GM12878 (cell line): ENCODE measurements at regions not wholly inside any gene's neighbourhood (a gene's known extent, or its start where the extent isn't known, plus 50 kb on each side); places are given as distances from the start of the nearest gene placed in this dataset.

Experiments used
- ATAC-seq: fragments of 200-7000 bp; cut with Tn5 transposase; 3 replicates; pipeline ENCODE4 v1.9.1; 2020; ENCODE audit warnings: mild to moderate bottlenecking, moderate library complexity
- BruUV-seq: library from RNA; stranded (reverse); fragments of 400-500 nt; replicated peaks from 2 replicates; lab custom pipeline; 2021; lab: Mats Ljungman, UMichigan
- CTCF ChIA-PET: fragments of 300-600 bp; sonication (Branson Sonifier 250); formaldehyde crosslinking; extraction: SDS; loops from one replicate; lab custom pipeline; 2021; ENCODE audit warnings: inconsistent platforms; lab: Yijun Ruan, JAX
- POLR2A ChIA-PET: fragments of 350-600 bp; formaldehyde crosslinking; extraction: SDS; loops from one replicate; lab custom pipeline; 2021; ENCODE audit warnings: inconsistent platforms; lab: Charles Lee
- RAD21 ChIA-PET: fragments of 300-600 bp; sonication (Branson Sonifier 250); formaldehyde crosslinking; loops from one replicate; lab custom pipeline; 2023; ENCODE audit warnings: antibody characterized with exemption; ENCODE audit not compliant: unreplicated experiment; lab: Charles Lee
- SMC1A ChIA-PET: fragments of 300-600 bp; sonication (Branson Sonifier 250); formaldehyde crosslinking; loops from one replicate; lab custom pipeline; 2023; ENCODE audit not compliant: unreplicated experiment, uncharacterized antibody; lab: Charles Lee
- DNase-seq: peaks from one replicate; pipeline ENCODE4 v3.0.0-alpha.2; 2011; ENCODE audit warnings: low read depth, low spot score
- FAIRE-seq: peaks from 3 replicates; lab custom pipeline; 2011; peaks lifted over from hg19 to GRCh38; lab: Jason Lieb, UNC
- H2AFZ ChIP-seq: 2 replicates; pipeline ENCODE4 v1.6.0; 2011; ENCODE audit warnings: low read depth, low read length, control low read depth; ENCODE audit not compliant: control insufficient read depth
- H3K27ac ChIP-seq: 2 replicates; pipeline ENCODE4 v1.5.1; 2011; ENCODE audit warnings: control low read depth; ENCODE audit not compliant: control insufficient read depth, insufficient read depth
- H3K27me3 ChIP-seq, 2 experiments: replicated peaks in 1 of 2; 2 replicates each; pipeline versions ENCODE4 v1.6.0 to v1.6.1; 2011; ENCODE audit warnings: low read length in 1 of 2; ENCODE audit not compliant: control insufficient read depth in 2 of 2, insufficient read depth in 2 of 2
- H3K36me3 ChIP-seq, 2 experiments: 2 replicates each; pipeline ENCODE4 v1.5.1; 2011; ENCODE audit warnings: low read length in 1 of 2; ENCODE audit not compliant: control insufficient read depth in 2 of 2, insufficient read depth in 2 of 2
- H3K4me1 ChIP-seq: 2 replicates; pipeline ENCODE4 v1.6.1; 2011; ENCODE audit warnings: mild to moderate bottlenecking, low read length, moderate library complexity, mixed read lengths; ENCODE audit not compliant: control insufficient read depth, insufficient read depth
- H3K4me2 ChIP-seq: 2 replicates; pipeline ENCODE4 v1.6.0; 2011; ENCODE audit warnings: control low read depth; ENCODE audit not compliant: control insufficient read depth, insufficient read depth
- H3K4me3 ChIP-seq: fragments of 200-600 bp; sonication (generic); 2 replicates; pipeline ENCODE4 v1.5.1; 2016
- H3K79me2 ChIP-seq: 2 replicates; pipeline ENCODE4 v1.6.0; 2011; ENCODE audit warnings: low read length; ENCODE audit not compliant: control insufficient read depth, insufficient read depth
- H3K9ac ChIP-seq: 2 replicates; pipeline ENCODE4 v1.8.0; 2011; ENCODE audit warnings: low read length, control low read depth, mixed read lengths; ENCODE audit not compliant: control insufficient read depth, insufficient read depth
- H3K9me3 ChIP-seq: replicated peaks from 3 replicates; pipeline ENCODE4 v1.5.1; 2011; ENCODE audit warnings: mild to moderate bottlenecking, low read length; ENCODE audit not compliant: control insufficient read depth, insufficient read depth
- H4K20me1 ChIP-seq: 2 replicates; pipeline ENCODE4 v1.6.0; 2011; ENCODE audit not compliant: control insufficient read depth, insufficient read depth
- BCL11A ChIP-seq: IDR thresholded peaks from 2 replicates; pipeline ENCODE4 v1.6.1; 2011; ENCODE audit warnings: low read depth, low read length
- CEBPB ChIP-seq, 2 experiments: fragments of 150-350 bp in 1 of 2; IDR thresholded peaks; 2 replicates each; pipeline ENCODE4 v1.6.1; 2012 to 2014; ENCODE audit warnings: low read depth in 2 of 2, low read length in 2 of 2, borderline replicate concordance in 1 of 2, inconsistent platforms in 1 of 2
- GABPA ChIP-seq: IDR thresholded peaks from 2 replicates; pipeline ENCODE4 v1.6.1; 2014; ENCODE audit warnings: antibody characterized with exemption, low read depth, mild to moderate bottlenecking, inconsistent platforms
- MTA2 ChIP-seq: fragments of 450-650 bp; IDR thresholded peaks from 2 replicates; pipeline ENCODE4 v1.6.1; 2016; ENCODE audit warnings: low read depth, mild to moderate bottlenecking, moderate library complexity
- POLR2AphosphoS5 ChIP-seq: IDR thresholded peaks from 2 replicates; pipeline ENCODE4 v1.6.1; 2011; ENCODE audit warnings: mild to moderate bottlenecking, low read length, inconsistent platforms
- SIX5 ChIP-seq: IDR thresholded peaks from 2 replicates; pipeline ENCODE4 v1.6.1; 2011; ENCODE audit warnings: mild to moderate bottlenecking, low read depth, low read length, moderate library complexity; ENCODE audit not compliant: severe bottlenecking
- STAT3 ChIP-seq: IDR thresholded peaks from 2 replicates; pipeline ENCODE4 v1.6.1; 2011; ENCODE audit warnings: low read depth, low read length, improper control_type of control experiment
- TBL1XR1 ChIP-seq: IDR thresholded peaks from 2 replicates; pipeline ENCODE4 v1.6.1; 2012; ENCODE audit warnings: low read depth, low read length, improper control_type of control experiment
- WGBS: methylation state at CpG from one replicate; pipeline ENCODE4 v1.1.6; 2016; ENCODE audit warnings: low lambda C conversion rate; ENCODE audit not compliant: insufficient replicate concordance, insufficient coverage; ENCODE audit errors: missing lambda C conversion rate; 5-methylcytosine and 5-hydroxymethylcytosine counted together
- in situ Hi-C: fragments of 300-500 bp; cut with MboI; formaldehyde crosslinking; loops from 9 replicates; pipeline ENCODE4 v1.14.3; 2018; ENCODE audit warnings: mixed read lengths
- intact Hi-C: fragments of 100-400 bp; cut with micrococcal nuclease; formaldehyde crosslinking; loops from one replicate; pipeline ENCODE4 v1.14.2; 2022; ENCODE audit not compliant: unreplicated experiment
- TF ChIP-seq, protein P1 (sequence below): IDR thresholded peaks from 2 replicates; pipeline ENCODE4 v1.6.1; 2012; ENCODE audit warnings: low read depth, low read length, improper control_type of control experiment
- TF ChIP-seq, protein P2 (sequence below): fragments of 450-650 bp; IDR thresholded peaks from 2 replicates; pipeline ENCODE4 v1.6.1; 2018; ENCODE audit warnings: mild to moderate bottlenecking, low read depth, moderate library complexity; ENCODE audit not compliant: partially characterized antibody
- TF ChIP-seq, protein P3 (sequence below), 3 experiments: IDR thresholded peaks in 2 of 3; conservative IDR thresholded peaks in 1 of 3; 2 replicates each; pipeline ENCODE4 v1.5.1; 2011; ENCODE audit warnings: low read depth in 3 of 3, low read length in 3 of 3, mild to moderate bottlenecking in 3 of 3, control low read depth in 2 of 3, moderate library complexity in 2 of 3, inconsistent platforms in 1 of 3, mixed read lengths in 1 of 3; ENCODE audit not compliant: control insufficient read depth in 2 of 3, insufficient read depth in 1 of 3; ENCODE audit errors: extremely low read depth in 1 of 3

DNA sequence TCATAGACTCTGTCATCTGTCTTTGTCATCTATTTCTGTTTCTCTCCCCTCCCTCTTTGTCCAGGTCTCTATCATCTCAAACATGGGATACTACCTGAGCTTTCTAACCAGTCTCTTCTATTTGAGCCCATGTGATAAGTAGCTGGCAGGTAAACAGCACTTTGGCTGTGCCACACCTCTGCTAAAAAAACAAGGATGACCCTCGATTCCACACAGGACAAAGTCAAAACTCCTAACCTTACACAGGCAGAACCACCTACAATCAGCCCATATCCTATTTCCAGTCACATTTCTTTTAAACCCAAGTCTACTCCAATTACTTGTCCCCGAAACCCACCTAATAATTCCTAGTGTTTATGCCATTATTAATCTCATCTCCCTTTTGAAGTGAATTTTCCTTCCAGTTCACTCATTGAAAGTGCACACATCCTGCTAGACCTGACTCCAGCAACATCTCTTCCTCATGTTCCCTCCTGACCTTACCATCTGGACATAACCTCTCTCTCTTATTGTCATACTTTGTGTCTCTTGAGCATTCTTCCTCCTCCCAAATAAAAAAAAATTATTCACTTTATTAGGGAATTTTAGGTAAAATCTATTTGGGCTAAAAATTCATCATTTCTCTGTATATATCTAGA, 256.1 kb upstream of the ONECUT1 start:
- no TSS peak for BruUV-seq
- no peaks in the 10 kb centered on the region for H3K9me3 ChIP-seq
- no peak overlapping the region for H3K9ac ChIP-seq
- no peak overlapping the region for H3K4me2 ChIP-seq
- no peak for FAIRE-seq
- ChIA-PET POLR2A (no interaction called here), SMC1A (no interaction called here), CTCF (no interaction called here), RAD21 (no interaction called here)
- no peak for ATAC-seq
- no peak overlapping the region for H3K4me3 ChIP-seq
- no peaks in the 10 kb centered on the region for H4K20me1 ChIP-seq
- H3K36me3 ChIP-seq, result no peaks in the 10 kb centered on the region
- no peaks in the 10 kb centered on the region for H3K4me1 ChIP-seq
- no peak for DNase-seq
- in situ Hi-C loops, result no loop called here
- TF ChIP-seq STAT3, result no peak
- no peak for TF ChIP-seq CEBPB (IDR thresholded peaks at IDR 0.05; ENCODE audit: borderline replicate concordance in 1 of 2, low read depth in 2 of 2, low read length in 2 of 2)
- TF ChIP-seq, protein P1, sequence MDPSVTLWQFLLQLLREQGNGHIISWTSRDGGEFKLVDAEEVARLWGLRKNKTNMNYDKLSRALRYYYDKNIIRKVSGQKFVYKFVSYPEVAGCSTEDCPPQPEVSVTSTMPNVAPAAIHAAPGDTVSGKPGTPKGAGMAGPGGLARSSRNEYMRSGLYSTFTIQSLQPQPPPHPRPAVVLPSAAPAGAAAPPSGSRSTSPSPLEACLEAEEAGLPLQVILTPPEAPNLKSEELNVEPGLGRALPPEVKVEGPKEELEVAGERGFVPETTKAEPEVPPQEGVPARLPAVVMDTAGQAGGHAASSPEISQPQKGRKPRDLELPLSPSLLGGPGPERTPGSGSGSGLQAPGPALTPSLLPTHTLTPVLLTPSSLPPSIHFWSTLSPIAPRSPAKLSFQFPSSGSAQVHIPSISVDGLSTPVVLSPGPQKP, result no peak
- no peak for TF ChIP-seq TBL1XR1
- WGBS, result 11% methylated on average over 2 of the region's 2 CpGs
- no peaks in the 10 kb centered on the region for H3K27me3 ChIP-seq
- H3K27ac ChIP-seq, result no peak overlapping the region
- H2AFZ ChIP-seq, result no peak overlapping the region
- no peaks in the 10 kb centered on the region for H3K79me2 ChIP-seq
- intact Hi-C loops, result no loop called here

DNA sequence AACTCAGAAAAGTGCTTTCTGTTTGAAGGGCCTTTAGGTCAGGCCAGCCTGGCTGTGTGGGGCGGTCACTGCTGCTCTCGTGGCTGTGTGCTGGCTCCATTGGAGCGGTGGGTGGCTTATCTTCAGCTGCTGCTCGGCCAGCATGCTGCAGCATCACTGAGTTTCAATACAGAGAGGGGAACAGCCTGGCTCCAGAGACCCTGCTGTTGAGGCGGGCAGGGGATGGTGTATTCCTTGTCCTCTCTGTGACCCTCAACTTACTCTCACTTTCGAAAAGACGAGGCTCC, 248.5 kb upstream of the ONECUT1 start:
- H3K79me2 ChIP-seq, result no peaks in the 10 kb centered on the region
- no peak for DNase-seq
- 10% methylated on average over 7 of the region's 7 CpGs for WGBS
- TF ChIP-seq, protein P2, sequence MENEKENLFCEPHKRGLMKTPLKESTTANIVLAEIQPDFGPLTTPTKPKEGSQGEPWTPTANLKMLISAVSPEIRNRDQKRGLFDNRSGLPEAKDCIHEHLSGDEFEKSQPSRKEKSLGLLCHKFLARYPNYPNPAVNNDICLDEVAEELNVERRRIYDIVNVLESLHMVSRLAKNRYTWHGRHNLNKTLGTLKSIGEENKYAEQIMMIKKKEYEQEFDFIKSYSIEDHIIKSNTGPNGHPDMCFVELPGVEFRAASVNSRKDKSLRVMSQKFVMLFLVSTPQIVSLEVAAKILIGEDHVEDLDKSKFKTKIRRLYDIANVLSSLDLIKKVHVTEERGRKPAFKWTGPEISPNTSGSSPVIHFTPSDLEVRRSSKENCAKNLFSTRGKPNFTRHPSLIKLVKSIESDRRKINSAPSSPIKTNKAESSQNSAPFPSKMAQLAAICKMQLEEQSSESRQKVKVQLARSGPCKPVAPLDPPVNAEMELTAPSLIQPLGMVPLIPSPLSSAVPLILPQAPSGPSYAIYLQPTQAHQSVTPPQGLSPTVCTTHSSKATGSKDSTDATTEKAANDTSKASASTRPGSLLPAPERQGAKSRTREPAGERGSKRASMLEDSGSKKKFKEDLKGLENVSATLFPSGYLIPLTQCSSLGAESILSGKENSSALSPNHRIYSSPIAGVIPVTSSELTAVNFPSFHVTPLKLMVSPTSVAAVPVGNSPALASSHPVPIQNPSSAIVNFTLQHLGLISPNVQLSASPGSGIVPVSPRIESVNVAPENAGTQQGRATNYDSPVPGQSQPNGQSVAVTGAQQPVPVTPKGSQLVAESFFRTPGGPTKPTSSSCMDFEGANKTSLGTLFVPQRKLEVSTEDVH, result no peak
- TF ChIP-seq GABPA, result no peak
- TF ChIP-seq SIX5, result no peak
- TF ChIP-seq MTA2, result no peak
- TF ChIP-seq BCL11A, result no peak
- TF ChIP-seq POLR2AphosphoS5, result no peak
- TF ChIP-seq, protein P3, sequence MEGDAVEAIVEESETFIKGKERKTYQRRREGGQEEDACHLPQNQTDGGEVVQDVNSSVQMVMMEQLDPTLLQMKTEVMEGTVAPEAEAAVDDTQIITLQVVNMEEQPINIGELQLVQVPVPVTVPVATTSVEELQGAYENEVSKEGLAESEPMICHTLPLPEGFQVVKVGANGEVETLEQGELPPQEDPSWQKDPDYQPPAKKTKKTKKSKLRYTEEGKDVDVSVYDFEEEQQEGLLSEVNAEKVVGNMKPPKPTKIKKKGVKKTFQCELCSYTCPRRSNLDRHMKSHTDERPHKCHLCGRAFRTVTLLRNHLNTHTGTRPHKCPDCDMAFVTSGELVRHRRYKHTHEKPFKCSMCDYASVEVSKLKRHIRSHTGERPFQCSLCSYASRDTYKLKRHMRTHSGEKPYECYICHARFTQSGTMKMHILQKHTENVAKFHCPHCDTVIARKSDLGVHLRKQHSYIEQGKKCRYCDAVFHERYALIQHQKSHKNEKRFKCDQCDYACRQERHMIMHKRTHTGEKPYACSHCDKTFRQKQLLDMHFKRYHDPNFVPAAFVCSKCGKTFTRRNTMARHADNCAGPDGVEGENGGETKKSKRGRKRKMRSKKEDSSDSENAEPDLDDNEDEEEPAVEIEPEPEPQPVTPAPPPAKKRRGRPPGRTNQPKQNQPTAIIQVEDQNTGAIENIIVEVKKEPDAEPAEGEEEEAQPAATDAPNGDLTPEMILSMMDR (IDR thresholded peaks at IDR 0.05 in 2 of 3, conservative IDR thresholded peaks at IDR 0.05 in 1 of 3; ENCODE audit: control insufficient read depth in 2 of 3, extremely low read depth in 1 of 3, insufficient read depth in 1 of 3, low read depth in 3 of 3, low read length in 3 of 3), result no peak
- TF ChIP-seq, all 136 proteins: peak for 0
- ATAC-seq (no peak), FAIRE-seq (no peak)
- Histone ChIP-seq H3K4me1 (no peaks in the 10 kb centered on the region), H3K4me2 (no peak overlapping the region), H3K27ac (no peak overlapping the region), H3K27me3 (no peaks in the 10 kb centered on the region), H4K20me1 (no peaks in the 10 kb centered on the region), H2AFZ (no peak overlapping the region), H3K9me3 (no peaks in the 10 kb centered on the region; the same call in 2 of the 3 replicates), H3K36me3 (no peaks in the 10 kb centered on the region), H3K4me3 (no peak overlapping the region), H3K9ac (no peak overlapping the region)
- ChIA-PET SMC1A (no interaction called here), CTCF (no interaction called here), POLR2A (no interaction called here), RAD21 (no interaction called here)
- in situ Hi-C loops, result no loop called here
- intact Hi-C loops, result no loop called here
- BruUV-seq, result no TSS peak
